HG03103 (cell line): ENCODE measurements at regions not wholly inside any gene's neighbourhood (a gene's known extent, or its start where the extent isn't known, plus 50 kb on each side); places are given as distances from the start of the nearest gene placed in this dataset.
"Not testable (repeated sequence)": the region's sequence is repeated elsewhere in the genome, so short reads cannot be mapped to it uniquely, and the experiment has no call there.

Experiments used
- ATAC-seq: cut with Tn5 transposase; IDR thresholded peaks from one replicate; pipeline ENCODE4 v1.9.1; 2021; ENCODE audit warnings: low read depth; ENCODE audit not compliant: unreplicated experiment

- ATAC-seq = no peak
Measured at GRCh38 chr13:48583859-48584311, 51.0 kb upstream of the RCBTB2 start.

GRCh38 chr13:48585456-48585840 lies 52.6 kb upstream of the RCBTB2 start:
- no peak for ATAC-seq

- ATAC-seq = no peak
Measured at GRCh38 chr13:48586591-48587103, 53.8 kb upstream of the RCBTB2 start.

GRCh38 chr13:48588120-48588519 lies 55.2 kb upstream of the RCBTB2 start:
- ATAC-seq = no peak

GRCh38 chr13:48590141-48590901 lies 57.4 kb upstream of the RCBTB2 start:
- no peak for ATAC-seq

GRCh38 chr13:48591124-48591872 lies 58.4 kb upstream of the RCBTB2 start:
- not testable (repeated sequence) for ATAC-seq

GRCh38 chr13:48591889-48592687 lies 59.2 kb upstream of the RCBTB2 start:
- no peak for ATAC-seq

GRCh38 chr13:48592688-48593049 lies 59.8 kb upstream of the RCBTB2 start:
- no peak for ATAC-seq

GRCh38 chr13:48593536-48593935 lies 60.2 kb upstream of the CYSLTR2 start:
- ATAC-seq = no peak

- no peak for ATAC-seq
Measured at GRCh38 chr13:48594096-48594815, 59.5 kb upstream of the CYSLTR2 start.

GRCh38 chr13:48595431-48596429 lies 58.0 kb upstream of the CYSLTR2 start:
- ATAC-seq = peak; percentile 59

GRCh38 chr13:48600374-48601364 lies 53.1 kb upstream of the CYSLTR2 start:
- no peak for ATAC-seq

- ATAC-seq = no peak
Measured at GRCh38 chr13:48602296-48603016, 51.3 kb upstream of the CYSLTR2 start.

- ATAC-seq = no peak
Measured at GRCh38 chr13:48603375-48603774, 50.4 kb upstream of the CYSLTR2 start.
